H9 (cell line): ENCODE measurements at regions not wholly inside any gene's neighbourhood (a gene's known extent, or its start where the extent isn't known, plus 50 kb on each side); places are given as distances from the start of the nearest gene placed in this dataset.

Source experiments
- DNase-seq: peaks from one replicate; pipeline ENCODE4 v3.0.0-alpha.2; 2017
- H2AFZ ChIP-seq: one replicate; pipeline ENCODE4 v1.6.1; 2013; ENCODE audit warnings: mild to moderate bottlenecking, low read length, control low read depth, moderate library complexity
- H2AK5ac ChIP-seq: 2 replicates; pipeline ENCODE4 v1.6.1; 2013; ENCODE audit warnings: low read length, control low read depth, mixed read lengths; ENCODE audit not compliant: insufficient read length
- H2BK120ac ChIP-seq: one replicate; pipeline ENCODE4 v1.6.1; 2013; ENCODE audit warnings: low read depth, mild to moderate bottlenecking, low read length, control low read depth, inconsistent platforms; ENCODE audit not compliant: poor library complexity, severe bottlenecking
- H2BK12ac ChIP-seq: 2 replicates; pipeline ENCODE4 v1.6.1; 2013; ENCODE audit warnings: low read length, control low read depth, mixed read lengths, low read depth; ENCODE audit not compliant: insufficient read length
- H2BK15ac ChIP-seq: 2 replicates; pipeline ENCODE4 v1.6.1; 2013; ENCODE audit warnings: low read depth, low read length, control low read depth
- H2BK20ac ChIP-seq: one replicate; pipeline ENCODE4 v1.6.1; 2013; ENCODE audit warnings: low read depth, mild to moderate bottlenecking, low read length, control low read depth, inconsistent platforms; ENCODE audit not compliant: poor library complexity, severe bottlenecking
- H2BK5ac ChIP-seq: 2 replicates; pipeline ENCODE4 v1.6.1; 2013; ENCODE audit warnings: low read length, control low read depth, mixed read lengths; ENCODE audit not compliant: insufficient read length
- H3K14ac ChIP-seq: 2 replicates; pipeline ENCODE4 v1.6.1; 2013; ENCODE audit warnings: low read length, control low read depth; ENCODE audit not compliant: insufficient read depth
- H3K18ac ChIP-seq: 2 replicates; pipeline ENCODE4 v1.6.1; 2013; ENCODE audit warnings: low read depth, mild to moderate bottlenecking, mixed read lengths, low read length, control low read depth; ENCODE audit not compliant: insufficient read length
- H3K23ac ChIP-seq: 2 replicates; pipeline ENCODE4 v1.6.1; 2013; ENCODE audit warnings: low read length, control low read depth, mixed read lengths, low read depth; ENCODE audit not compliant: insufficient read length
- H3K23me2 ChIP-seq: 2 replicates; pipeline ENCODE4 v1.6.1; 2013; ENCODE audit warnings: low read depth, mild to moderate bottlenecking, mixed read lengths, low read length, control low read depth; ENCODE audit not compliant: insufficient read length, poor library complexity, severe bottlenecking
- H3K27ac ChIP-seq: 2 replicates; pipeline ENCODE4 v1.5.1; 2013; ENCODE audit warnings: low read length, control low read depth, mixed read lengths, low read depth; ENCODE audit not compliant: insufficient read length
- H3K27me3 ChIP-seq: 2 replicates; pipeline ENCODE4 v1.6.1; 2013; ENCODE audit warnings: low read length, control low read depth, inconsistent platforms; ENCODE audit not compliant: insufficient read depth
- H3K4ac ChIP-seq: 2 replicates; pipeline ENCODE4 v1.6.1; 2013; ENCODE audit warnings: low read depth, mild to moderate bottlenecking, control low read depth, inconsistent platforms, low read length, moderate library complexity
- H3K4me1 ChIP-seq: 2 replicates; pipeline ENCODE4 v1.6.1; 2013; ENCODE audit warnings: low read length, control low read depth, inconsistent platforms; ENCODE audit not compliant: insufficient read depth
- H3K4me2 ChIP-seq: 2 replicates; pipeline ENCODE4 v1.6.1; 2013; ENCODE audit warnings: low read length, control low read depth, mixed read lengths; ENCODE audit not compliant: insufficient read length, insufficient read depth
- H3K56ac ChIP-seq: 2 replicates; pipeline ENCODE4 v1.6.1; 2013; ENCODE audit warnings: low read depth, mild to moderate bottlenecking, mixed read lengths, low read length, control low read depth; ENCODE audit not compliant: insufficient read length
- H3K79me1 ChIP-seq: 2 replicates; pipeline ENCODE4 v1.6.1; 2013; ENCODE audit warnings: low read depth, mild to moderate bottlenecking, moderate library complexity, low read length, control low read depth, inconsistent platforms; ENCODE audit not compliant: insufficient read depth, poor library complexity, severe bottlenecking
- H3K79me2 ChIP-seq: 2 replicates; pipeline ENCODE4 v1.6.1; 2013; ENCODE audit warnings: low read length, control low read depth, inconsistent platforms; ENCODE audit not compliant: insufficient read depth
- H3K9ac ChIP-seq: 2 replicates; pipeline ENCODE4 v1.6.1; 2013; ENCODE audit warnings: low read length, control low read depth, mixed read lengths; ENCODE audit not compliant: insufficient read length; ENCODE audit errors: extremely low read depth
- H3K9me3 ChIP-seq: one replicate; pipeline ENCODE4 v1.6.1; 2013; ENCODE audit warnings: low read depth, low read length, inconsistent platforms; ENCODE audit not compliant: control insufficient read depth
- H3T11ph ChIP-seq: one replicate; pipeline ENCODE4 v1.6.1; 2013; ENCODE audit warnings: mild to moderate bottlenecking, low read length, control low read depth, inconsistent platforms
- H4K20me1 ChIP-seq: one replicate; pipeline ENCODE4 v1.6.1; 2013; ENCODE audit not compliant: control insufficient read depth, insufficient read length, insufficient read depth
- H4K5ac ChIP-seq: 2 replicates; pipeline ENCODE4 v1.6.1; 2013; ENCODE audit warnings: low read depth, mild to moderate bottlenecking, mixed read lengths, low read length, control low read depth; ENCODE audit not compliant: insufficient read length
- H4K8ac ChIP-seq: replicated peaks from 2 replicates; pipeline ENCODE4 v1.6.1; 2013; ENCODE audit warnings: low read length, control low read depth, mixed read lengths, low read depth; ENCODE audit not compliant: insufficient read length
- H4K91ac ChIP-seq: 2 replicates; pipeline ENCODE4 v1.6.1; 2013; ENCODE audit warnings: low read depth, mild to moderate bottlenecking, moderate library complexity, mixed read lengths, low read length, control low read depth; ENCODE audit not compliant: insufficient read length
- H3K27ac Mint-ChIP-seq, 3 experiments: 2 replicates in 2 of 3; 3 replicates in 1 of 3; pipeline ENCODE4 v1.8.0; 2020 to 2021; ENCODE audit warnings: mixed read lengths in 3 of 3, mild to moderate bottlenecking in 1 of 3, moderate library complexity in 1 of 3
- H3K27me3 Mint-ChIP-seq: 2 replicates; pipeline ENCODE4 v1.8.0; 2021; ENCODE audit warnings: low read depth, mild to moderate bottlenecking, moderate library complexity, mixed read lengths
- H3K36me3 Mint-ChIP-seq, 3 experiments: 2 replicates in 2 of 3; 3 replicates in 1 of 3; pipeline ENCODE4 v1.8.0; 2020 to 2021; ENCODE audit warnings: low read depth in 3 of 3, mixed read lengths in 3 of 3; ENCODE audit not compliant: insufficient read depth in 1 of 3
- H3K4me1 Mint-ChIP-seq, 2 experiments: 2 replicates each; pipeline ENCODE4 v1.8.0; 2020; ENCODE audit warnings: mixed read lengths in 2 of 2
- H3K4me3 Mint-ChIP-seq, 2 experiments: 2 replicates in 1 of 2; 3 replicates in 1 of 2; pipeline ENCODE4 v1.8.0; 2020 to 2021; ENCODE audit warnings: mild to moderate bottlenecking in 2 of 2, mixed read lengths in 2 of 2, moderate library complexity in 1 of 2
- H3K9me3 Mint-ChIP-seq, 2 experiments: 2 replicates in 1 of 2; 3 replicates in 1 of 2; pipeline ENCODE4 v1.8.0; 2020; ENCODE audit warnings: mild to moderate bottlenecking in 2 of 2, mixed read lengths in 2 of 2, moderate library complexity in 1 of 2
- CTCF ChIP-seq: fragments of 200-600 bp; sonication (generic); conservative IDR thresholded peaks from 3 replicates; pipeline ENCODE4 v1.8.0; 2021; ENCODE audit warnings: antibody characterized with exemption, mild to moderate bottlenecking
- WGBS: extraction: QIAGEN DNeasy Blood & Tissue Kit; methylation state at CpG from one replicate; pipeline ENCODE4 v1.1.7; 2013; ENCODE audit warnings: missing lambda C conversion rate, low lambda C conversion rate, mixed read lengths; ENCODE audit not compliant: insufficient read length; ENCODE audit errors: extremely low coverage; 5-methylcytosine and 5-hydroxymethylcytosine counted together

GRCh38 chr1:96185181-96185580 is 536.4 kb upstream of the PTBP2 start:
- Histone ChIP-seq H3K27ac (no peak overlapping the region), H3K23me2 (no peaks in the 10 kb centered on the region), H2BK12ac (no peak overlapping the region), H3K4me1 (peaks cover 4% of the 10 kb centered on the region; the same call in 1 of the 2 replicates), H4K5ac (no peak overlapping the region), H3K18ac (no peak overlapping the region), H3K56ac (no peak overlapping the region), H3K79me2 (no peaks in the 10 kb centered on the region), H3K9me3 (no peaks in the 10 kb centered on the region), H3K4me2 (no peak overlapping the region), H2AK5ac (no peak overlapping the region), H3K79me1 (no peaks in the 10 kb centered on the region), H3K23ac (no peak overlapping the region), H2BK20ac (no peak overlapping the region), H3K4ac (no peak overlapping the region), H2BK15ac (no peak overlapping the region), H4K20me1 (no peaks in the 10 kb centered on the region), H4K91ac (no peak overlapping the region), H3K27me3 (no peaks in the 10 kb centered on the region), H4K8ac (no peak overlapping the region), H2AFZ (no peak overlapping the region), H3K9ac (no peak overlapping the region), H2BK5ac (no peak overlapping the region), H3K14ac (no peak overlapping the region), H2BK120ac (no peak overlapping the region), H3T11ph (no peak overlapping the region)
- no peak for TF ChIP-seq CTCF
- H3K4me1 Mint-ChIP-seq: peaks cover 31 to 38% of the 10 kb centered on the region in 2 experiments
- H3K27me3 Mint-ChIP-seq: no peaks in the 10 kb centered on the region
- H3K36me3 Mint-ChIP-seq: peaks cover 1 to 4% (median 3%) of the 10 kb centered on the region in 3 experiments; a peak in 5 of 7 replicates
- H3K4me3 Mint-ChIP-seq: no peak overlapping the region
- H3K9me3 Mint-ChIP-seq: peaks cover 7 to 10% of the 10 kb centered on the region in 2 experiments; a peak in 4 of 5 replicates
- DNase-seq: no peak
- WGBS: no CpG with 5 or more reads among the region's 2 CpGs
- no peak overlapping the region for H3K27ac Mint-ChIP-seq
